ENCODE measurements at regions not wholly inside any gene's neighbourhood (a gene's known extent, or its start where the extent isn't known, plus 50 kb on each side); places are given as distances from the start of the nearest gene placed in this dataset.

- TF ChIP-seq TEAD4 (IDR thresholded peaks at IDR 0.05) = no peak
- no peak for TF ChIP-seq YY1 (IDR thresholded peaks at IDR 0.05; ENCODE audit: low read depth)
- no peak for TF ChIP-seq ZBTB7A (IDR thresholded peaks at IDR 0.05; ENCODE audit: low read depth)
- TF ChIP-seq REST (IDR thresholded peaks at IDR 0.05; ENCODE audit: low read depth) = no peak
- no peak for TF ChIP-seq MAX (IDR thresholded peaks at IDR 0.05)
- no peak for TF ChIP-seq CREB1 (IDR thresholded peaks at IDR 0.05; ENCODE audit: low read depth)
- TF ChIP-seq TCF12 (IDR thresholded peaks at IDR 0.05; ENCODE audit: low read depth) = no peak
- TF ChIP-seq TAF1 (IDR thresholded peaks at IDR 0.05; ENCODE audit: low read depth) = no peak
- TF ChIP-seq EP300 (IDR thresholded peaks at IDR 0.05; ENCODE audit: borderline replicate concordance) = no peak
- no peak for TF ChIP-seq FOXM1 (IDR thresholded peaks at IDR 0.05; ENCODE audit: borderline replicate concordance, low read depth)
- no peak for TF ChIP-seq RAD21 (IDR thresholded peaks at IDR 0.05; ENCODE audit: low read depth)
Observed at GRCh38 chr2:175330195-175330594, 148.7 kb upstream of the ATP5MC3 start.

GRCh38 chr2:175326801-175327200, 145.3 kb upstream of the ATP5MC3 start:
- TF ChIP-seq REST (IDR thresholded peaks at IDR 0.05; ENCODE audit: low read depth) (no peak), USF1 (IDR thresholded peaks at IDR 0.05) (no peak), FOXM1 (IDR thresholded peaks at IDR 0.05; ENCODE audit: borderline replicate concordance, low read depth) (no peak), EGR1 (IDR thresholded peaks at IDR 0.05) (no peak), RAD21 (IDR thresholded peaks at IDR 0.05; ENCODE audit: low read depth) (no peak), MAX (IDR thresholded peaks at IDR 0.05) (no peak), TAF1 (IDR thresholded peaks at IDR 0.05; ENCODE audit: low read depth) (no peak), EP300 (IDR thresholded peaks at IDR 0.05; ENCODE audit: borderline replicate concordance) (no peak), TCF12 (IDR thresholded peaks at IDR 0.05; ENCODE audit: low read depth) (no peak), ZBTB7A (IDR thresholded peaks at IDR 0.05; ENCODE audit: low read depth) (no peak), CREB1 (IDR thresholded peaks at IDR 0.05; ENCODE audit: low read depth) (no peak), TEAD4 (IDR thresholded peaks at IDR 0.05) (no peak), NFIC (IDR thresholded peaks at IDR 0.05) (no peak), CEBPB (IDR thresholded peaks at IDR 0.05) (no peak), YY1 (IDR thresholded peaks at IDR 0.05; ENCODE audit: low read depth) (no peak)

GRCh38 chr2:175323162-175323561, 141.7 kb upstream of the ATP5MC3 start:
- TF ChIP-seq CEBPB (IDR thresholded peaks at IDR 0.05) = no peak
- no peak for TF ChIP-seq TAF1 (IDR thresholded peaks at IDR 0.05; ENCODE audit: low read depth)
- no peak for TF ChIP-seq TCF12 (IDR thresholded peaks at IDR 0.05; ENCODE audit: low read depth)
- TF ChIP-seq CREB1 (IDR thresholded peaks at IDR 0.05; ENCODE audit: low read depth) = no peak
- TF ChIP-seq FOXM1 (IDR thresholded peaks at IDR 0.05; ENCODE audit: borderline replicate concordance, low read depth) = no peak
- TF ChIP-seq ZBTB7A (IDR thresholded peaks at IDR 0.05; ENCODE audit: low read depth) = no peak
- no peak for TF ChIP-seq REST (IDR thresholded peaks at IDR 0.05; ENCODE audit: low read depth)
- TF ChIP-seq TEAD4 (IDR thresholded peaks at IDR 0.05) = no peak
- no peak for TF ChIP-seq YY1 (IDR thresholded peaks at IDR 0.05; ENCODE audit: low read depth)
- no peak for TF ChIP-seq MAX (IDR thresholded peaks at IDR 0.05)
- TF ChIP-seq EP300 (IDR thresholded peaks at IDR 0.05; ENCODE audit: borderline replicate concordance) = no peak

- no peak for TF ChIP-seq TEAD4 (IDR thresholded peaks at IDR 0.05)
- TF ChIP-seq TCF12 (IDR thresholded peaks at IDR 0.05; ENCODE audit: low read depth) = no peak
- TF ChIP-seq YY1 (IDR thresholded peaks at IDR 0.05; ENCODE audit: low read depth) = no peak
- TF ChIP-seq REST (IDR thresholded peaks at IDR 0.05; ENCODE audit: low read depth) = no peak
Observed at GRCh38 chr2:175318542-175318941, 137.0 kb upstream of the ATP5MC3 start.
